Aorta (tissue), 5 donors: ENCODE measurements at regions not wholly inside any gene's neighbourhood (a gene's known extent, or its start where the extent isn't known, plus 50 kb on each side); places are given as distances from the start of the nearest gene placed in this dataset.

Experiments
- ATAC-seq: fragments of 200-7000 bp; cut with Tn5 transposase; one replicate; pipeline ENCODE4 v1.9.1; 2022; ENCODE audit warnings: moderate library complexity; ENCODE audit not compliant: low FRiP score
- DNase-seq, 2 donors: peaks; one replicate each; pipeline ENCODE4 v3.0.0-alpha.2; 2020
- H3K27ac ChIP-seq, 2 donors: one replicate each; pipeline ENCODE4 v1.5.1; 2013; ENCODE audit warnings: low read length in 2 of 2, mild to moderate bottlenecking in 2 of 2, moderate library complexity in 2 of 2, control low read depth in 1 of 2, inconsistent platforms in 1 of 2, low read depth in 1 of 2
- H3K27me3 ChIP-seq, 2 donors: one replicate each; pipeline ENCODE4 v1.6.1; 2013; ENCODE audit warnings: control low read depth in 1 of 2, low read length in 1 of 2, mild to moderate bottlenecking in 1 of 2, moderate library complexity in 1 of 2; ENCODE audit not compliant: insufficient read depth in 2 of 2, control insufficient read depth in 1 of 2
- H3K36me3 ChIP-seq, 2 donors: one replicate each; pipeline ENCODE4 v1.6.1; 2013; ENCODE audit warnings: control low read depth in 1 of 2, low read length in 1 of 2, mild to moderate bottlenecking in 1 of 2; ENCODE audit not compliant: insufficient read depth in 2 of 2, control insufficient read depth in 1 of 2
- H3K4me1 ChIP-seq, 2 donors: one replicate each; pipeline ENCODE4 v1.6.1; 2013; ENCODE audit warnings: low read length in 2 of 2, control low read depth in 1 of 2, mild to moderate bottlenecking in 1 of 2, moderate library complexity in 1 of 2; ENCODE audit not compliant: insufficient read depth in 2 of 2, control insufficient read depth in 1 of 2
- H3K4me3 ChIP-seq, 2 donors: one replicate each; pipeline ENCODE4 v1.5.1; 2013; ENCODE audit warnings: low read length in 2 of 2, control low read depth in 1 of 2, mild to moderate bottlenecking in 1 of 2
- H3K9me3 ChIP-seq: one replicate; pipeline ENCODE4 v1.6.1; 2013; ENCODE audit warnings: mild to moderate bottlenecking, low read length; ENCODE audit not compliant: control insufficient read depth
- WGBS, 2 donors: extraction: QIAGEN DNeasy Blood & Tissue Kit; methylation state at CpG; one replicate each; pipeline ENCODE4 v1.1.7; 2013; 5-methylcytosine and 5-hydroxymethylcytosine counted together
- intact Hi-C, 2 donors: fragments of 100-400 bp; cut with DNase I; formaldehyde crosslinking; loops; one replicate each; pipeline versions ENCODE4 v1.14.2 to v1.15.0; 2022
- donor health status: healthy with polysubstance abuse.
- donor health status: Bipolar disorder and iron deficiency.
- donor health status: DM: no; HTN: no; CAD: no.
- donor health status: DM: no; HTN: no; CAD: no.
- donor health status: DM: yes; HTN: yes; CAD: no.

DNA sequence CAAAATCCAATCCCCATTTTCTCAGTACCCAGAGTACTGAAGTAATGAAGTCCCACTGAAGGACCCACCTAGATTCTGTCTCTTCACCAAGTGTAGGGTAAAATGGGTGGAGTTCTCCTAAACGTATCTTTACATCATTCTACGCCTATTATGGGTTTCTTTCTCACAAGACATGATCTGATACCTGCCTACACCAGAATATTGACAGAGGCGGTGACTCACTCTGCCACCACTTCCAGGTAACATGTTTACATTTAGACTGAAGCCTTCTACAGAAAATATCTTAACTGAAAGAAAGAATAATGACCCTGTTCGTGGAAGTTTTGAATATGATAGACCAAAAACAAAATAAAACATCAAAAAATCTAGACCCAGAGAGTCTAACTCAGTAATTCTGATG is 89.8 kb downstream of the BTG1 start:
- no peak for ATAC-seq
- H3K4me1 ChIP-seq = peaks cover 1 to 5% of the 10 kb centered on the region in 2 donors

DNA sequence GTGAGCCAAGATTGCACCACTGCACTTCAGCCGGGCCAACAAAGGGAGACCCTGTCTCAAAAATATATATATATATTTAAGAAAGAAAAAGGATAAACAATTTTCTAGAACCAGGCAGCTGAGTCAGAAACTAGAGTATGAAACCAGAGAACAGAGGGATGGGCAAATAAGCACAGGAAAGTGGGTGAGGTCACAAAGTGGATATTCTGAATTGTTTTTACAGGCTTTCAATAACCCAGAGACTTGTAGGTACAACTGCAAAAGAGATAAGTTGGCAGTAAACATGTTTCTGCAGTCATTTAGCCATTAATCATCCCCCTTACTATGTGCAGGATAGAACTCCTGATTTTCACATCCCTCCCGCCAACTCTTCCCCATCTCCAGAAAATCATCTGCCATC is 94.2 kb downstream of the BTG1 start:
- H3K9me3 ChIP-seq = no peaks in the 10 kb centered on the region
- H3K27me3 ChIP-seq = no peaks in the 10 kb centered on the region
- DNase-seq = no peak
- H3K4me1 ChIP-seq = peaks cover 1 to 3% of the 10 kb centered on the region in 2 donors
- intact Hi-C loops = no loop called here
- H3K36me3 ChIP-seq = no peaks in the 10 kb centered on the region
- no peak overlapping the region for H3K4me3 ChIP-seq
- 80 to 91% methylated on average over 2 of the region's 2 CpGs for WGBS, 2 donors
- no peak for ATAC-seq
- no peak overlapping the region for H3K27ac ChIP-seq

More for the DNA sequence above, 89.8 kb downstream of the BTG1 start:
- Histone ChIP-seq H3K9me3 (no peaks in the 10 kb centered on the region), H3K4me3 (no peak overlapping the region), H3K36me3 (no peaks in the 10 kb centered on the region), H3K27ac (no peak overlapping the region), H3K27me3 (no peaks in the 10 kb centered on the region)
- 67 to 72% methylated on average over 4 of the region's 4 CpGs for WGBS, 2 donors
- intact Hi-C loops = no loop called here
- no peak for DNase-seq

DNA sequence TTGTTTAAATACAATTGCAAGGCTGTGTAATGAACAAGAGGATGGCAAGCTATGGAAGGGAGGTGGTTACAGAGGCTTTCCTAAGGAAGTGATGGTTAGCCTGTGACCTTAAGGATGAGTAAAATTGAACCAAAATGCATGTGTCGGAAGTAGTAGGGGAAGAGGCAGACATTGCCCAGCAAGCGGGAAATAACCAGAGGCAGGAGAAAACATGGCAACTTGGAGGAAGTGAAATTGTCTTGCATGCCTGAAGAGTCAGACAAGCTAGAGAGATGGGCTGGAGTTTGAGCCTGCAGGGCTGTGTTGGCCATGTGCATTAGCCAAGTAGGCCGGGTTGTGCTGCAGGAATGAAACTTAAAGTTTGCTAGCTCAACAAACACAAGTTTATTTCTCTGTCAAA is 96.2 kb downstream of the BTG1 start:
- DNase-seq = no peak
- Histone ChIP-seq H3K27ac (no peak overlapping the region), H3K36me3 (no peaks in the 10 kb centered on the region), H3K4me1 (peaks cover 0 to 4% of the 10 kb centered on the region in 2 donors), H3K27me3 (no peaks in the 10 kb centered on the region), H3K4me3 (no peak overlapping the region), H3K9me3 (no peaks in the 10 kb centered on the region)
- 94 to 96% methylated on average over 3 of the region's 3 CpGs for WGBS, 2 donors
- ATAC-seq = no peak
- intact Hi-C loops = no loop called here

DNA sequence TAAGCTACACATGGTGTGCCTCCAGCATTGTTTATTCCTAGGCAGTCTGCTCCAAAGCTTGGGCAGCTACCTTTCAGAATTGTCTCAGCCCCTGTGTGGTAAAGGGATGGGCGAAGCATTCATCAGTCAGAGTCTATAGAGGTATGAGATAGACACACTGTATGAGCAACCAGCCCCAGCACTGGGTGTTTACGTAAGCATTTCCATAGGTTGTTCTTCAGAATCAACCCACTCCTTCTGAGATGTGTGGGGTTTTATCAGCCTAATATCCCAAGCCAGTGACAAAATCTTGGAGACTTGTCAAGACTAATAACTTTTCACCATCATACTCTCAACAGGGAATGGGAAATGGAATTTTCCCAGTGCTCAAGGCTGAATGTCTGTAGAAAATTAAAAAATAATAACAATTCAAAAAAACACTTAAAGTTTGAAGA is 98.2 kb downstream of the BTG1 start:
- Histone ChIP-seq H3K9me3 (no peaks in the 10 kb centered on the region), H3K27ac (no peak overlapping the region), H3K36me3 (no peaks in the 10 kb centered on the region), H3K4me3 (no peak overlapping the region), H3K27me3 (no peaks in the 10 kb centered on the region), H3K4me1 (peaks cover 0 to 4% of the 10 kb centered on the region in 2 donors)
- DNase-seq = no peak
- 63 to 70% methylated on average over 2 of the region's 2 CpGs for WGBS, 2 donors
- intact Hi-C loops = no loop called here
- no peak for ATAC-seq

DNA sequence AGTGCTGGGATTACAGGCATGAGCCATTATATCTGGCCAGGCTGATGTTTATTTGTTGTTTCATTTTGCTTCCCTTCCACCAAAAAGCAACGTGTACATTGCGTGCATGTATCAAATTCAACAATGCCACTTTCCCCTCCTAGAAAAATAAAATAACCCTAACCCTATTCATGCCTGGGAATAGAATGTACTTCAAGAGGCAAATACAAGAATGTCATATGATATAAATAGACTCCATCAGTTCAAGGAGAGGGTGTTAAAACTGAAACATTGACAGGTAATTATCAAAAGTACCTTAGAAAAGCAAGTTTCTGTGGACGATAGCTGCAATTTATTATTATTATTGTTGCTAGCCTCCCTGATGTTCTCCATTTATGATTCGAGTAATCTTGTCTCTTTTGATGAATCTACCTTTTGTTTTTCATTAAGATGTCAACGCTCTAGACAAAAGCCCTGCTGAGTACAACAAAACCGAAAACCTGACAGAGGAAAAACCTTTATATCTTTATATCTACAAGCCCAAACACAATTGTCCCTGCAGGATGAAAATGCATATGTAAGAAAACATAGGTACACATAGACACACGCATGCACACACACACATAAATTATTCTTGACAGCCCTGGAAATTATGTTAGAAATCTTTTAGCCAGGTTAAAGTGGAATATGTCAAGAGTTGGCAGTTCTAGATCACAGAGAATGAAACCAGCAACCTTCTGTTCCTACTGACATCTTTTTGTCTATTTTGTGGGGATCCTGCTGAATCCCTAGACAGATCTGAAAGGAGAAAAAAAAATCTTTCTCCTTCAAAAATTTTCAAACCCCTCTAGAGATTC is 98.9 kb downstream of the BTG1 start:
- Histone ChIP-seq H3K27ac (no peak overlapping the region), H3K4me3 (no peak overlapping the region), H3K27me3 (no peaks in the 10 kb centered on the region), H3K4me1 (peaks cover 0 to 4% of the 10 kb centered on the region in 2 donors), H3K9me3 (no peaks in the 10 kb centered on the region), H3K36me3 (no peaks in the 10 kb centered on the region)
- intact Hi-C loops = no loop called here
- 61 to 64% methylated on average over 7 of the region's 7 CpGs for WGBS, 2 donors
- DNase-seq (no peak), ATAC-seq (no peak)

DNA sequence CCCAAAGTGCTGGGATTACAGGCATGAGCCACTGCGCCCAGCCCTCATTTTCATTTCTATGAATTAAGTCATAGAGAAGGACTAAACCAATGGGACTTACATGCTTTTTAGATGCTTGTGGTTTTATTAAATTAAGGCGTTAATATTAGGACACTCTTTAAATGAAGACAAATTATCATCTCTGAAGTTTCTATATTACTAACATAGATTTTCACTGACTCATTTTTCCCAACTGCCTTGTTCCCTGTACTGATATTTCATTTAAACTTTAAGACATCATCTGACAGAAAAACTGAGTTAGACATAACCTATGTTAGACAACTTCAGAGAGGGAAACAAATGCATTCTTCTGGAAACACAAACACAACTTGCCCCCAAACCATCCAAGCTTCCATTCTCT is 99.8 kb downstream of the BTG1 start:
- ATAC-seq (no peak), DNase-seq (no peak)
- intact Hi-C loops = no loop called here
- Histone ChIP-seq H3K27ac (no peak overlapping the region), H3K4me3 (no peak overlapping the region), H3K4me1 (peaks cover 0 to 4% of the 10 kb centered on the region in 2 donors), H3K36me3 (no peaks in the 10 kb centered on the region), H3K27me3 (no peaks in the 10 kb centered on the region), H3K9me3 (no peaks in the 10 kb centered on the region)
- WGBS, 2 donors = 99% methylated on average over 2 of the region's 2 CpGs

DNA sequence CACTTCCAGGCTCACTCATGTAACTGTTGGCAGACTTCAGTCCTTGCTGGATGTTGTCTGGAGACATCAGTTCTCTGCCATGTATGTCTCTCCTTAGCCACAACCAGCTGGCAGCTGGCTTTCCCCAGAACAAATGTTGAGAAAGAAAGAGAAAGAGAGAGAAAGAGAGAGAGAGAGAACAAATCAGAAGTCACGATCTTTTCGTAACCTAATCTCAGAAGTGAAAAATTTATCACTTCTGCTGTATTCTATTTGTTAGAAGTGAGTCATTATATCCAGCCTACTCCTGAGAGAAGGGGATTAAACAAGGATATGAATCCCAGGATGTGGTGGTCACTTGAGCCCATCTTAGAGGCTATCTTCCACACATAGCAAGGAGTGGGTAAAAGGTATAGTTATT is 101.2 kb downstream of the BTG1 start:
- Histone ChIP-seq H3K27me3 (no peaks in the 10 kb centered on the region), H3K9me3 (no peaks in the 10 kb centered on the region), H3K4me1 (peaks cover 0 to 4% of the 10 kb centered on the region in 2 donors), H3K4me3 (no peak overlapping the region), H3K36me3 (no peaks in the 10 kb centered on the region), H3K27ac (no peak overlapping the region)
- DNase-seq (no peak), ATAC-seq (no peak)
- intact Hi-C loops = no loop called here
- WGBS, 2 donors = 87 to 89% methylated on average over 2 of the region's 2 CpGs

DNA sequence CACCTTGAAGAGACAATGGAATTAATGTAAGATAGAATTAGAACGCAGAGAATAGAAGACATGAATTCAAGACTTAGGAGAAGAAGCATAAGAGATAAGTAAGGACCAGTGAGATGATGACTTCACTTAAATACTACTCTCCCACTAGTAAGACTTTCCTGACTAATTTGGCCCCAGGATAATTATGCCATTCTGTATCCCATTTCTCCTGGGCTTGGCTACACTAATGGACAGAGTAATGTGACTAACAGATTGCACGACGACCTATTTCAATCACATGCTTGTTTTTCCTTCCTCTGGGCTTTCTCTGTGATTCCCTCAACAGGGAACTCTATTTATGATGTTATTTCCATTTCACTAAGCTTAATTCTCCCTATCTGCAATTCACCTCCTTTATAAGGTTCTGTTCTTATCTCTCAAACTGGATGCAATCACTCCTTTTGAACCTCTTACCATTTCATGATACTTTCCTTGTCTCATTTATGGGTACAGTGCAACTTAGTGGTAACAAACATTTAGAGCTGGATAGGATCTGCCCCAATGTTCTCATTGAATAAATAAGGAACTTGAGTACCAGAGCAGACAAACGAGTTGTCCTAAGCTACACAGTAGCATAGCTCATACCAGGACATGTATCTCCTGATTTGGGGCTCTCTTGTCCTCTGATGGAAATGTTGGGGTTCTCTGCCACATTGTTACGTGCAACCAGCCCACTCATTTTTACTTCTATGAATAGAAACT is 102.7 kb downstream of the BTG1 start:
- no peak for DNase-seq
- intact Hi-C loops = no loop called here
- H3K4me3 ChIP-seq = no peak overlapping the region
- no peak overlapping the region for H3K27ac ChIP-seq
- WGBS, 2 donors = 81 to 88% methylated on average over 5 of the region's 5 CpGs
- no peak for ATAC-seq
- H3K4me1 ChIP-seq = peaks cover 0 to 4% of the 10 kb centered on the region in 2 donors
- H3K36me3 ChIP-seq = no peaks in the 10 kb centered on the region
- no peaks in the 10 kb centered on the region for H3K9me3 ChIP-seq
- no peaks in the 10 kb centered on the region for H3K27me3 ChIP-seq

DNA sequence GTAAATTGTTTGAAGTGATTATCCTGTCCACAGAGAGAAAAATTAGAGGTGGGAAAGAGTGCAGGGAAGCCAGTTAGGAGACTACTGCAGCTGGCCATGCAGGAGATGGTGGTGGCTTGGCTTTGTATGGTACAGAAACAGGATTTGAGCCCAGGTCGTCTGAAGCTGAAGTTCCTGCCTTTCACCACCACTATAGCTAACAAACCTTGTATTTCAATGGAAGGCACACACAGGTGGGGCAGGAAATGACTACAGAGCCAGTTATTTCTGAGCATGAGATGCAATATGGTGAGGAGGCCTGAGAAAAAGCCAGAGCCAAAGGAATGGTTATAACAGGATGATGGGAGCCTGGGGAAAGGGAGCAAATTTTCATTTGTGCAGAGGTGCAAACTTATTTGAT is 103.9 kb downstream of the BTG1 start:
- Histone ChIP-seq H3K27ac (no peak overlapping the region), H3K9me3 (no peaks in the 10 kb centered on the region), H3K4me3 (no peak overlapping the region), H3K4me1 (peaks cover 0 to 4% of the 10 kb centered on the region in 2 donors), H3K36me3 (no peaks in the 10 kb centered on the region), H3K27me3 (no peaks in the 10 kb centered on the region)
- ATAC-seq = no peak
- intact Hi-C loops = no loop called here
- 50 to 59% methylated on average over 1 of the region's 1 CpG for WGBS, 2 donors
- DNase-seq = no peak
